SK-N-SH (cell line): ENCODE measurements at regions not wholly inside any gene's neighbourhood (a gene's known extent, or its start where the extent isn't known, plus 50 kb on each side); places are given as distances from the start of the nearest gene placed in this dataset.

Experiments
- CTCF ChIA-PET: fragments of 300-600, 350-600 bp; formaldehyde crosslinking; extraction: SDS; loops from one replicate; lab custom pipeline; 2021; lab: Yijun Ruan, JAX
- POLR2A ChIA-PET: fragments of 350-600 bp; sonication (Branson Sonifier 250); formaldehyde crosslinking; extraction: SDS; loops from one replicate; lab custom pipeline; 2020; ENCODE audit warnings: antibody characterized with exemption, inconsistent platforms; lab: Yijun Ruan, JAX
- DNase-seq: peaks from one replicate; pipeline ENCODE4 v3.0.0; 2012
- H2AFZ ChIP-seq: fragments of 200-600 bp; sonication (generic); 2 replicates; pipeline ENCODE4 v1.8.1; 2016; ENCODE audit warnings: antibody characterized with exemption, mild to moderate bottlenecking, low read depth
- H3F3A ChIP-seq: fragments of 200-600 bp; sonication (generic); replicated peaks from 2 replicates; pipeline ENCODE3; 2016; ENCODE audit warnings: antibody characterized with exemption, mild to moderate bottlenecking; ENCODE audit not compliant: insufficient read depth
- H3K27ac ChIP-seq, 2 experiments: fragments of 200-500 bp in 1 of 2; fragments of 200-600 bp in 1 of 2; sonication (Bioruptor generic) in 1 of 2; sonication (generic), shearing (Covaris generic) in 1 of 2; 2 replicates each; pipeline versions ENCODE4 v1.5.1 to v1.6.1; 2014 to 2016; ENCODE audit warnings: low read depth in 2 of 2, inconsistent platforms in 1 of 2, low read length in 1 of 2, mild to moderate bottlenecking in 1 of 2, mixed read lengths in 1 of 2
- H3K27me3 ChIP-seq: fragments of 200-600 bp; sonication (generic), shearing (Covaris generic); 2 replicates; pipeline ENCODE4 v1.6.1; 2016; ENCODE audit warnings: mixed run types; ENCODE audit not compliant: insufficient read depth
- H3K36me3 ChIP-seq, 2 experiments: fragments of 200-500 bp in 1 of 2; fragments of 200-600 bp in 1 of 2; sonication (Bioruptor generic) in 1 of 2; sonication (generic) in 1 of 2; replicated peaks in 1 of 2; 2 replicates each; pipeline versions ENCODE3 to v1.5.1; 2014 to 2016; ENCODE audit warnings: low read length in 1 of 2, mild to moderate bottlenecking in 1 of 2; ENCODE audit not compliant: insufficient read depth in 2 of 2, control insufficient read depth in 1 of 2
- H3K4me1 ChIP-seq, 2 experiments: fragments of 200-500 bp in 1 of 2; fragments of 200-600 bp in 1 of 2; sonication (Bioruptor generic) in 1 of 2; sonication (generic), shearing (Covaris generic) in 1 of 2; 2 replicates each; pipeline versions ENCODE4 v1.5.1 to v1.6.1; 2014 to 2016; ENCODE audit warnings: low read depth in 1 of 2, low read length in 1 of 2, mixed run types in 1 of 2; ENCODE audit not compliant: insufficient read depth in 2 of 2, control insufficient read depth in 1 of 2
- H3K4me2 ChIP-seq: fragments of 200-600 bp; sonication (generic), shearing (Covaris generic); 2 replicates; pipeline ENCODE4 v1.6.1; 2017; ENCODE audit warnings: mixed run types
- H3K4me3 ChIP-seq, 2 experiments: fragments of 200-500 bp in 1 of 2; fragments of 200-600 bp in 1 of 2; sonication (Bioruptor generic) in 1 of 2; sonication (generic), shearing (Covaris generic) in 1 of 2; 2 replicates each; pipeline versions ENCODE4 v1.5.1 to v1.8.1; 2014 to 2016; ENCODE audit warnings: low read depth in 2 of 2, inconsistent platforms in 1 of 2, low read length in 1 of 2, mild to moderate bottlenecking in 1 of 2, mixed read lengths in 1 of 2, moderate library complexity in 1 of 2
- H3K79me2 ChIP-seq: fragments of 200-600 bp; sonication (generic); 2 replicates; pipeline ENCODE4 v1.8.1; 2017; ENCODE audit warnings: mild to moderate bottlenecking; ENCODE audit not compliant: insufficient read depth
- H3K9ac ChIP-seq: fragments of 200-600 bp; sonication (generic); 2 replicates; pipeline ENCODE4 v1.6.1; 2017; ENCODE audit warnings: mixed run types
- H3K9me2 ChIP-seq: fragments of 200-600 bp; sonication (generic); 2 replicates; pipeline ENCODE4 v1.6.1; 2017; ENCODE audit warnings: mixed run types
- H3K9me3 ChIP-seq: fragments of 200-600 bp; sonication (generic); 2 replicates; pipeline ENCODE4 v1.6.1; 2017; ENCODE audit warnings: mixed run types, mild to moderate bottlenecking, moderate library complexity
- H4K20me1 ChIP-seq: fragments of 200-600 bp; sonication (generic); 2 replicates; pipeline ENCODE4 v1.6.1; 2017; ENCODE audit warnings: mild to moderate bottlenecking, mixed run types; ENCODE audit not compliant: insufficient read depth
- EZH2phosphoT487 ChIP-seq: fragments of 200-600 bp; sonication (generic); IDR thresholded peaks from 2 replicates; pipeline ENCODE4 v1.6.1; 2017; ENCODE audit warnings: low read depth, mixed run types, mild to moderate bottlenecking, antibody characterized with exemption, moderate library complexity, borderline replicate concordance
- FOSL2 ChIP-seq: IDR thresholded peaks from 2 replicates; pipeline ENCODE4 v1.4.0; 2012; ENCODE audit warnings: low read depth, mild to moderate bottlenecking, moderate library complexity, borderline replicate concordance
- GABPA ChIP-seq: IDR thresholded peaks from 2 replicates; pipeline ENCODE4 v1.4.0; 2012; ENCODE audit warnings: low read depth, mild to moderate bottlenecking
- GATA2 ChIP-seq: sonication (generic); formaldehyde crosslinking; IDR thresholded peaks from 2 replicates; pipeline ENCODE4 v1.5.0; 2020; ENCODE audit warnings: mild to moderate bottlenecking, missing genetic modification reagents
- JUND ChIP-seq: IDR thresholded peaks from 2 replicates; pipeline ENCODE4 v1.4.0; 2012
- MAX ChIP-seq: IDR thresholded peaks from 2 replicates; pipeline ENCODE4 v1.4.0; 2012; ENCODE audit warnings: low read depth
- NFIC ChIP-seq: IDR thresholded peaks from 2 replicates; pipeline ENCODE4 v1.4.0; 2012; ENCODE audit warnings: borderline replicate concordance
- NRF1 ChIP-seq: IDR thresholded peaks from 2 replicates; pipeline ENCODE4 v1.6.1; 2012; ENCODE audit warnings: low read depth, mild to moderate bottlenecking, low read length
- RAD21 ChIP-seq: IDR thresholded peaks from 2 replicates; pipeline ENCODE4 v1.6.1; 2012; ENCODE audit warnings: mild to moderate bottlenecking, low read length
- REST ChIP-seq: IDR thresholded peaks from 2 replicates; pipeline ENCODE4 v1.6.1; 2012; ENCODE audit warnings: mild to moderate bottlenecking, low read depth, low read length, moderate library complexity
- RFX5 ChIP-seq: IDR thresholded peaks from 2 replicates; pipeline ENCODE4 v1.6.1; 2012; ENCODE audit warnings: mild to moderate bottlenecking, improper control_type of control experiment, low read length
- RXRA ChIP-seq: IDR thresholded peaks from 2 replicates; pipeline ENCODE4 v1.4.0; 2012; ENCODE audit warnings: low read depth, mild to moderate bottlenecking, borderline replicate concordance
- SIN3A ChIP-seq: IDR thresholded peaks from 2 replicates; pipeline ENCODE4 v1.6.1; 2012; ENCODE audit warnings: low read depth, mild to moderate bottlenecking, low read length, moderate library complexity, borderline replicate concordance
- SMC3 ChIP-seq: IDR thresholded peaks from 2 replicates; pipeline ENCODE4 v1.6.1; 2012; ENCODE audit warnings: low read depth, low read length, improper control_type of control experiment
- TCF12 ChIP-seq: IDR thresholded peaks from 2 replicates; pipeline ENCODE4 v1.4.0; 2012
- TEAD4 ChIP-seq: IDR thresholded peaks from 2 replicates; pipeline ENCODE4 v1.4.0; 2012; ENCODE audit warnings: mild to moderate bottlenecking, borderline replicate concordance; ENCODE audit not compliant: insufficient read depth
- ZBTB33 ChIP-seq: IDR thresholded peaks from 2 replicates; pipeline ENCODE4 v1.4.0; 2012; ENCODE audit warnings: low read depth, borderline replicate concordance
- WGBS: methylation state at CpG from one replicate; pipeline ENCODE4 v1.1.6; 2017; ENCODE audit warnings: low lambda C conversion rate; 5-methylcytosine and 5-hydroxymethylcytosine counted together
- TF ChIP-seq, protein P1 (sequence below): fragments of 150-350 bp; IDR thresholded peaks from 2 replicates; pipeline ENCODE4 v1.6.1; 2016; ENCODE audit warnings: mild to moderate bottlenecking, low read depth, low read length
- TF ChIP-seq, protein P2 (sequence below): fragments of 200-600 bp; sonication (generic); IDR thresholded peaks from 2 replicates; pipeline ENCODE4 v1.6.1; 2017; ENCODE audit warnings: antibody characterized with exemption, mild to moderate bottlenecking, moderate library complexity

GRCh38 chr18:64258111-64258650, 109.3 kb upstream of the LINC00305 start (continued):
- TF ChIP-seq, protein P1, sequence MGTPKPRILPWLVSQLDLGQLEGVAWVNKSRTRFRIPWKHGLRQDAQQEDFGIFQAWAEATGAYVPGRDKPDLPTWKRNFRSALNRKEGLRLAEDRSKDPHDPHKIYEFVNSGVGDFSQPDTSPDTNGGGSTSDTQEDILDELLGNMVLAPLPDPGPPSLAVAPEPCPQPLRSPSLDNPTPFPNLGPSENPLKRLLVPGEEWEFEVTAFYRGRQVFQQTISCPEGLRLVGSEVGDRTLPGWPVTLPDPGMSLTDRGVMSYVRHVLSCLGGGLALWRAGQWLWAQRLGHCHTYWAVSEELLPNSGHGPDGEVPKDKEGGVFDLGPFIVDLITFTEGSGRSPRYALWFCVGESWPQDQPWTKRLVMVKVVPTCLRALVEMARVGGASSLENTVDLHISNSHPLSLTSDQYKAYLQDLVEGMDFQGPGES = no peak
- TF ChIP-seq, all 33 proteins: peak for 0

DNA sequence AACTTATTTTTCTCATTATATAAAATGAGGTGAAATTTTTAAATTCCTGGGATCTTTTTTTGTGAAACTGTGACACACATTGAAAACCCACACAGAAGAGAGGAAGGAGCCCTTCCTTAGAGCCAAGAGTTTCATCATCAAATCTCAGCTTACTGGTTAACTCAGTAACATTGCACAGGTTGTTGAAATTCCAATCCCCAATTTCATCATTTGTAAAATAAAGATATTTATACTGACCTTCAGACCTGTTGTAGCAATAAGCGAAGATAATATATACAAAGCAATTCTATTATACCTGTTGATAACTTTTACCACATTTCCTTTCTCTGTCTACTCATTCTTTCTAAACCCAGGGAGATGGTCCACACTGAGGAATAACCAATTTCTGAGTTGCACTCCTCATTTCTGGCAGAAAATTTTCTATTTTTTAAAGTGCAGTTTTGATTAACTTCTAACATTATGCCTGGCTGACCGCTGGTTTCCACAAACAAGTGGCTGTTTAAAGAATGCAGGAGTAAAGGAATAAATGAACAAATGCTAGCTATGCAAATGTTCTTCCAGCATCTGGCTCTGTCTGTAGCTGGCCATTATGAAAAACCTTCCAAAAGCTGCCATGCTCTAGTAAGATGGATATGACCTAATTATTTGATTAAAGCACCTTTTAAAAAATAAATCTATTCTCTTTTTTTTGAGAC, 105.7 kb upstream of the LINC00305 start:
- no peak for DNase-seq
- Histone ChIP-seq H3K4me3 (no peak overlapping the region), H3K27me3 (no peaks in the 10 kb centered on the region), H3K9me3 (no peaks in the 10 kb centered on the region; the same call in 1 of the 2 replicates), H2AFZ (no peak overlapping the region), H3K9ac (no peak overlapping the region), H3K4me1 (no peaks in the 10 kb centered on the region), H3K79me2 (no peaks in the 10 kb centered on the region), H3F3A (no peaks in the 10 kb centered on the region), H4K20me1 (no peaks in the 10 kb centered on the region), H3K9me2 (no peaks in the 10 kb centered on the region), H3K4me2 (no peak overlapping the region), H3K36me3 (no peaks in the 10 kb centered on the region), H3K27ac (no peak overlapping the region)
- POLR2A ChIA-PET = no interaction called here
- TF ChIP-seq NFIC (no peak), GABPA (no peak), RFX5 (no peak), REST (no peak), JUND (no peak), FOSL2 (no peak), ZBTB33 (no peak), SIN3A (no peak), GATA2 (CRISPR knock-in tag) (no peak), SMC3 (no peak), MAX (no peak), NRF1 (no peak), RXRA (no peak), RAD21 (no peak), TCF12 (no peak), TEAD4 (no peak), EZH2phosphoT487 (no peak)
- TF ChIP-seq, protein P2, sequence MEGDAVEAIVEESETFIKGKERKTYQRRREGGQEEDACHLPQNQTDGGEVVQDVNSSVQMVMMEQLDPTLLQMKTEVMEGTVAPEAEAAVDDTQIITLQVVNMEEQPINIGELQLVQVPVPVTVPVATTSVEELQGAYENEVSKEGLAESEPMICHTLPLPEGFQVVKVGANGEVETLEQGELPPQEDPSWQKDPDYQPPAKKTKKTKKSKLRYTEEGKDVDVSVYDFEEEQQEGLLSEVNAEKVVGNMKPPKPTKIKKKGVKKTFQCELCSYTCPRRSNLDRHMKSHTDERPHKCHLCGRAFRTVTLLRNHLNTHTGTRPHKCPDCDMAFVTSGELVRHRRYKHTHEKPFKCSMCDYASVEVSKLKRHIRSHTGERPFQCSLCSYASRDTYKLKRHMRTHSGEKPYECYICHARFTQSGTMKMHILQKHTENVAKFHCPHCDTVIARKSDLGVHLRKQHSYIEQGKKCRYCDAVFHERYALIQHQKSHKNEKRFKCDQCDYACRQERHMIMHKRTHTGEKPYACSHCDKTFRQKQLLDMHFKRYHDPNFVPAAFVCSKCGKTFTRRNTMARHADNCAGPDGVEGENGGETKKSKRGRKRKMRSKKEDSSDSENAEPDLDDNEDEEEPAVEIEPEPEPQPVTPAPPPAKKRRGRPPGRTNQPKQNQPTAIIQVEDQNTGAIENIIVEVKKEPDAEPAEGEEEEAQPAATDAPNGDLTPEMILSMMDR = no peak
- TF ChIP-seq, protein P1 = no peak
- CTCF ChIA-PET = interaction anchor here (1.1 kb wide), 1 partner anchor 8 kb away, joined by 3 read pairs; no protein-coding TSS in a partner anchor
- WGBS = 32% methylated on average over 2 of the region's 2 CpGs
